Superior temporal gyrus (tissue), 1 donor: ENCODE measurements at regions not wholly inside any gene's neighbourhood (a gene's known extent, or its start where the extent isn't known, plus 50 kb on each side); places are given as distances from the start of the nearest gene placed in this dataset.

Source experiments
- DNase-seq: peaks from one replicate; pipeline ENCODE4 v3.0.0-alpha.2; 2016; ENCODE audit errors: extremely low spot score

DNA sequence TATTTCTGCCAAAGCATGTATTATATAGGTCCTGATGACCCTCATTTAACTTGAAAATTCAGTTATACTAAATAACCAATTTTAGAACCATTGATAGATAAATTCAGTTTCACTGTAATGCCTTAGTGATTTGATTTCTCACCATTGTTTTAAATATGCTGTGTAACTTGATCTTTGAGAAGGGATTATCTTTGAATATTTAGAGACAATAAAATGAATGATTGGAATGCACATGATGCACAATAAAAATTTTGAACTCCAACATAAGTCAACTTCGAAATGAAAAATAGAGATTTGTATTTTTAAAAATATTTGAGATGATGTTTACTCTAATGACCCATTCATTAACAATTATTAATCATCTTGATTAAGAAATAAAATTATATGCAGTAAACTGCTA is 654.5 kb downstream of the OLFM4 start:
- no peak for DNase-seq

DNA sequence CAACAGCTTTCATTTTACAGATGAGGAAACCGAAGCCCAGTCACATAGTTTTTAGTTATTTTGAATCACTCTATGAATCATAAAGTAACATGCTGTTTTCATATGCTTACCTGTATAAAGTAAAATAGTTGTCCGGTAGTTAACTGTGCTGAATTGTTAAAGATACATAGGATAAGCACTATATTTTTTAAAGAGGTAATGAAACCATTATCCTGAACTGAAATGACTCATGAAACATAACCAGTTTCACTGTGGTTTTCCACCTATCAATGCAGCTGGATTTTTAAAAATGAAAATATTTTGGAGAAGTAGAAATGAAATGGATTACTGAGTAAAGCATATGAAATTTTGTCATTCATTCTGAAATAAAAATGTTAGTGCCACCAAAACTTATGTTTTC is 655.0 kb downstream of the OLFM4 start:
- DNase-seq = no peak

DNA sequence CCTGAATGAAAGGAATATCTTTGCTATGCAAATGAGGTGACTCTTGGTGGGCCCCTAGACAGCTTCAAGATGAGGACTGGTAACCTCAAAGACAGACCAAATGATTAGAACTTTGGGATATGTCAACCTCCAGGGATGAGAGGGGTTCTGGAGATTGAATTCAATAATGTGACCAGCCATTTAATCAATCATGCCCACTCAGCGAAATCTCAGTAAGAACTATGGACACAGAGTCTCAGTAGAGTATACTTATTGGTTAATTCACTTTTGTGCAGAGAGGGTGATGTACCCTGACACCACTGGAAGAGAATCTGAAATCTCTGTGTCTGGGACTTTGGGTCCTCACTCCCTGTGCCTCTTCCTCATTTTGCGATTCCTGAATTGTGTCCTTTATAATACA is 662.8 kb downstream of the OLFM4 start:
- no peak for DNase-seq

GRCh38 chr13:53694814-53695532 is 666.4 kb downstream of the OLFM4 start:
- no peak for DNase-seq

- no peak for DNase-seq
Measured at GRCh38 chr13:53703371-53704080, 674.9 kb downstream of the OLFM4 start.

GRCh38 chr13:53719281-53719680 is 690.7 kb downstream of the OLFM4 start:
- no peak for DNase-seq

GRCh38 chr13:53732664-53733063 is 704.1 kb downstream of the OLFM4 start:
- no peak for DNase-seq

- no peak for DNase-seq
Measured at GRCh38 chr13:53743906-53744305, 715.3 kb downstream of the OLFM4 start.

DNA sequence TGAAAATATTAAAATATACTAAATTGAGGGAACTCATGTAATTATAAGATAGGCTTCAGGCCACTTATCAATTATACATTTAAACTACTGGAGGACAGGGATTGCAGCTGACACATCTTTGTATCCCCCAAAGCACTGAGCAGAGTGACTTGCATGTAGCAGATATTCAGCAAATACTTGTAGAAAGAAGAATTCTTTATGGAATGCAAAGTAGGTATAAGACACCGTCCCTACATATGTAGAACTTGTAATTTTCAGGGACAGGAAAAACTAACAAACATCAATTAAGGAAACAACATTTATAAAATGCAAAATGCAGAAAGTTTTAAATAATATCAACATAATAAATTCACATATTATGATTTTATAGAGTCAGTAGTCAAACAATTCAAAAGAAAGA is 719.2 kb downstream of the OLFM4 start:
- DNase-seq = no peak

DNA sequence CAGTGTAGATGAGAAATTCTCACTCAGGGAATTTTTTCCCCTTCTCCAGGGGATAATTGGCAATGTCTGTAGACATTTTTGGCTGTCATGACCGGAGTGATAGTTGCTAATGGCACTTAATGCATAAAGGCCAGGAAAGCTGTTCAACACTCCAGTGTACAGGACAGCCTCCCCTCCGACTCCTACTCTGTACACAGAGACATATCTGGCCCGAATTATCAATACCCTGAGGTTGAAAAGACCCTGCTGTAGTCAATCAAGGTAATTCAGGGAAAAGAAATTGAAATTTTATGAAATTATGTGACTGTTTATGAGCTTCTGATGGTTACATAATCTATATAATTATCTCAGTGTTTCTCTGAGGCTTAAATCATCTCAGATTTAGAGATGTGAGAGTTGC is 720.7 kb downstream of the OLFM4 start:
- DNase-seq = no peak

GRCh38 chr13:53759016-53759415 is 730.4 kb downstream of the OLFM4 start:
- no peak for DNase-seq

DNA sequence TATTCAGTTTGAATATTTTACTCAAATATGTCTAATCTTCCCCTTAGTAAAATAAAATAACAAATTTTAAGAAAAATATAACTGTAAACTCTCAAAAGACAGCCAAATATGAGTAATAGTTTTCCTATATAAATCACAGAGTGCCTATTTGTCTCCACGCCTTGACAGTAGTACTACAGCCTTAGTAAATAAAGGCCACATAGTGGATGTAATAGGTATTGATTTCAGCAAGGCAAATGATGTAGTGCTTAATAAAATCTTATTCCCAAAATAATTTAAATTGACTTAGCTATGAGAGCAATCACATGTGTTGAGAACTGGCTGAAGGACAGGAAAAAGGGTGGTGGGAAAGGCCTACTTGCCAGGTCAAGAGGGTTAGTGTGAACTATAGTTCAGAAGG is 747.2 kb downstream of the OLFM4 start:
- no peak for DNase-seq

- no peak for DNase-seq
Measured at GRCh38 chr13:53778937-53779336, 750.3 kb downstream of the OLFM4 start.

- DNase-seq = no peak
Measured at GRCh38 chr13:53781941-53782340, 753.3 kb downstream of the OLFM4 start.

DNA sequence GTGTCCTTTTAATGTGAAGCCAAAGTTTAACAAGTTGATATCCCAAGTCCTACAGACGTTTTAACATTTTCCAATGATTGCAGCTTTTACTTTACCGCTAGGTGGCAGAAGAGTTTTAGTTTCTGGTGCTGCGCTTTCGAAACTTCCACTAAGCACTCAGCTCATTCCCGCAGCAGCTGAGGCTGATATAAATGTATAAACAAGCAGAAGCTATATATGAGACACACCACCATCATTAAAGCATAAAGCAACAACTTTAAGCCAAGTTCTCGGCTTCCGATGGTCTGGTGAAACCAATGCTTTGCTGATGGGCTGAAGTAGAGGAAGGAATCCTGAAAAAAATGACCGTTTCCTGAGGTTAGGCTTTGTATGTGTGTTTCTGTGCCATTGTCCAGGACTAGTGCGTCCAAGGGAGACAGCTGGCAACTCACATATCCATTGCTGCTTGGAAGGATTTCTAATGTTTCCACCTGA is 753.9 kb downstream of the OLFM4 start:
- peak; percentile 95 for DNase-seq

DNA sequence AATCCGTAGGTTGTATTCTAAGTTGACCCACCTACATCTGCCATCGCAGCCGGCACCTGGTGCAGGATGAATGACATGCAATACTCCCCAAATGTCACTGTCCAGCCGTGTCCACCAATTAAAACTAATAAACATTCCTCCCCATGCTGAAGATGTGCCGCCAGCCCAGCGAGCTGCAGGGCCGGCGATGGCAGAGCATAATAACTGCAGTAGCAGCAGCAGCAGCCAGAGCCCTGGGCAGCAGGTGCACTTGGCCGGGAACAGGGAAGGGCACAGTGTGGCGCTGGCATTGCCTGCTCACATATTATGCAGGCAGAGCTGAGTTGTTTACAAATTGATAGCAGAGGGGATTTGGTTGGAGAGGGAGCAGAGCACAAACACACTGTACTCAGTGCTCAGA is 754.9 kb downstream of the OLFM4 start:
- DNase-seq = no peak

DNA sequence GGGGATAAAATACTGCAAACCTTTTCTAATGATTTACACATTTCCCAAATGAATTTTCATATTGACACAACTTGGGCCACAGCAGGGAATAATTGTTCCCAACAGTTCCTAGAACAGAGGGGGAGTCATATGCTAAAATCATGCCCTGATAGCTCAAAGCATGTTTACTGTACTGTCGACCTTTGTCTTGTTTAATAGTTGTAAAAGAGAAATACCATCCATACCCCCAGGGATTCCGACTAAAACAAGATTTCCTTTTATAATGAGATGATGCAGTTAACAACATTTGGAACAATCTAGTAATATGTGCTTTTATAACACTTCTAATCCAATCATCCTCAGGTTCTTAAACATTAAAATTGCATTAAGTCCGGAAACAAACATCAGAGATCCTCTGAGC is 759.7 kb downstream of the OLFM4 start:
- no peak for DNase-seq

GRCh38 chr13:53800011-53800410 is 771.4 kb downstream of the OLFM4 start:
- no peak for DNase-seq

GRCh38 chr13:53807251-53807834 is 778.7 kb downstream of the OLFM4 start:
- no peak for DNase-seq

DNA sequence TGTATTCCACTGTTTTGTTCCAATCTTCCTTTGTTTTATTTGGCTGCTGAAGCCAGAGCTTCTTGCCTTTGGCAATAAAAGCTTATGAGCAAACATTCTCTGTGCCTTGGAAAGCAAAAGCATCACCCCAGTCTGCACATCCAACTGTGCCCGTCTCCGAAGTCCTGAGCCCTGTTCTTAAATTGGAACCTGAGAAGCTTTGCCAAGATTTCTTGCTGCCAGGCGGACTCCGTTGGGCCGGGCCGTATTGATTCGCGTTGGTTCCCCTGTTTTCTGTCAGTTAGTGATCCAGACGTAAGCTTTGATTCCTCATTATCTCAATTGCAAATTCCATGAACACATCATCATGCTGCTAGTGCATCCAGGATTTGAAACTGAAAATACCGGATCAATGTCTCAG is 793.0 kb downstream of the OLFM4 start:
- DNase-seq = peak; percentile 20

DNA sequence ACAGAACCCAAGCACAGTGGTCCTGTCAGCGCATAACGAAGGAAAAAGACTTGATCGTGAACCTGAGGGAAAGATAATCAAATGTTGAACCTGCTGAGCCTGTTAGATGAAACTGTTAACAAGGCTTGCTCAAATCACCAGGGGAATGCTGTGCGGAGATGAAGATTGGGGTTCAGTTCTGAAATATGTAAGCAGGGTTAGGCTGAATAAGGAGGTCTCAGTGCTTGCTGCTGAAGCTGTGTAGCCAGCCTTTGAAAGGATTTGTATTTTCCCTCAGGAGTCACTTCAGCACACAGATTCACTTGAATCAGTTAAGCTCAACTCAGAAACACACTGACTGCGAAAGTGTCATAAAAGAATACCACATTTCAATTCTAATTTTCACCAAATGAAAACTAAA is 793.5 kb downstream of the OLFM4 start:
- DNase-seq = peak; percentile 28

DNA sequence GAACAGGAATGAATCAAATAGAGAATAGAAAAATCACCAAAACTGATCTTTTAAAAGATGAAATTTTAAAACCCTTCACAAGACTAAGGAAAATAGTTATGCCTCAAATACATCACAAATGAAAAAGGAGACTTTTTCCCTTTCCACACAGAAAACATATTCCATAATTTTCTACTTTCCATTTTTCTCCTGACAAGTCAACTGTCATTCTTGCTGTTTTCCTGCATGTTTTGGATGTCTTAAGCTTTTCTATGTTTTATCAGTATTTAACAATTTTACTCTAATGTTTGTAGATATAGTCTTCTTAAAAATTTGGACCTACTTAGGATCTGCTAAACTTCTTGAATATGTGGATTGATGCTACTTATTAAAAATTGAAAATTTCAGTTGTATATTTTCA is 810.8 kb downstream of the OLFM4 start:
- no peak for DNase-seq
